ENCODE measurements at regions not wholly inside any gene's neighbourhood (a gene's known extent, or its start where the extent isn't known, plus 50 kb on each side); places are given as distances from the start of the nearest gene placed in this dataset.
"Not testable (repeated sequence)": the region's sequence is repeated elsewhere in the genome, so short reads cannot be mapped to it uniquely, and the experiment has no call there.

- no peak for DNase-seq (ENCODE audit: low spot score)
Observed at GRCh38 chr4:159829184-159829583, 726.3 kb downstream of the RAPGEF2 start.

GRCh38 chr4:159837071-159837470 lies 734.2 kb downstream of the RAPGEF2 start:
- no peak for DNase-seq (ENCODE audit: low spot score)

GRCh38 chr4:159855731-159856130 lies 752.9 kb downstream of the RAPGEF2 start:
- no peak for DNase-seq (ENCODE audit: low spot score)

GRCh38 chr4:159856451-159856850 lies 753.6 kb downstream of the RAPGEF2 start:
- DNase-seq (ENCODE audit: low spot score): no peak

DNA sequence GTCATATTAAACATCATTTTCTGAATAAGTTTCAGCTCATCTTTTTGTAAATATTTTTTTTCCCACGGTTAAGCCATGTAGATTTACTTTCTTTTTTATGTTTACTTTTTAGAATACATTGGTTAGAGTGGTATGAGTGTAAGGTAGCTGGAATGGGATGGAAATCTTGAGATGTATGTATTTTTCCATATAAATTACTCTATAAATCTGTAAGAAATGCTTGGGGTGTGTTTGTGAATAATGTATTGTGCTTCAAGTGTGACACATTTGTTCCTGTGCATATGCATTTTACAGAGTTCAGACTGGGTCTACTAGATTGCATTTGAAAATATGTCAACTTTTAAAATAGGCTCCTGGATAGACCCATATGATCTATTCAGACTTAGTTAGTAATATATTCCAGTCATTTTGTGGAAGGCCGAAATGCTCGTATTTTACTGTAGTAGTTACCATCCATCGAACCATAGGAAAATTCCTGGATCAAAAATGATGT lies 756.8 kb downstream of the RAPGEF2 start:
- no peak for DNase-seq (ENCODE audit: low spot score)

GRCh38 chr4:159860945-159861344 lies 758.1 kb downstream of the RAPGEF2 start:
- DNase-seq (ENCODE audit: low spot score): no peak

DNA sequence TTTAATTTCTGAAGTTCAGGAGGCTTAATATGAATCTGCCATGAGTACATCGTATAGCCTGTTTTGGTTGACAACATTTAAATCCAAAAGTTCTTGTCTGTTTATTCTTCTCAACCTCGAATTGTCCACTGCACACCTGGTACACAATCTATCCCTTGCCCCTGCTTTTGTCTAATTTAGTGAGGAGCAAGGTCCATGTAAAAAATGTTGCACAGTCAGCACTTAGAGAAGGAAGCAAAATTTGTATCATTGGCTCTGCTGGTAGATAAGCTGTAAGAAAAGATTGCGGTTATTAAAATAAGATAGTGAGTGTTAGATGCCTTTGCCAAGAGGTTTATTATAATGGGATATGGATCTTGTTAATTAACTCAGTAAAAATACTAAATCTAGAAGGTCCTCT lies 761.5 kb downstream of the RAPGEF2 start:
- no peak for DNase-seq (ENCODE audit: low spot score)

DNA sequence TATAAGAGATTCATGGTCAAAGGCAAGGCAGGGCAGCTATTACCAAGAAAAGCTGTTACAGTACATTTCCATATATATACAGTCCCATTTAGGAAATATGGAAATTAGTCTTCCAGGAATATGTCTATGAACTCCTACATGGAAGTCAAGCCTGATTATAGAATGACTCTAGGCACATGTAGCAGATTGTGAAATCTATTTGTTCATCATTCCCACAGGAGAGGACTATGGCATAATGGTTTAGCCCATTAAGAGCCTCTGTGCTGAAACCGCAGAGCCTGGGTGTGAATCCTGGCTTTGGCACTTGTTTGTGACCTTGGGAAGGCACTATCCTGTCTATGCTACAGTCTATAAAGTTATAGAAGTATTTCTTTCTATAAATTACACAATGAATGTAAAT lies 764.8 kb downstream of the RAPGEF2 start:
- DNase-seq (ENCODE audit: low spot score): no peak

GRCh38 chr4:159868936-159869335 lies 766.1 kb downstream of the RAPGEF2 start:
- not testable (repeated sequence) for DNase-seq (ENCODE audit: low spot score)

DNA sequence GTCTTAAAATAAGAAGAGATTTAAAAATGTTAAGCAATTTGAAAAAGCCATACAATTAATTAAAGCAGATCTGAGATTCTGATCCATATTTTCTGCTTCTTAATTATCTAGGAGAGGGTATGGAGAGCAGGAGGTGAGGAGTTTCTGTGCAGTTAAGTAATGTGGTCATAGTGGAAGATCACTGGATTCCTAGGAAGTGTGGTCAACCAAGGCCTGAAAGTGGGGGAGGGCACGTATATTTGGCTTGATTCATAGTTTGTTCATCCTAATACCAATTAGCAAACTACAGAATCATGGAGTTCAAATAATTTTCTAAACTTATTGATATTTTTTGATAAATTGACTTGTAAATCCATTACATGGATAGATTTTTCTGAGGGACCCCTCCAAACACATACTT lies 768.3 kb downstream of the RAPGEF2 start:
- DNase-seq (ENCODE audit: low spot score): no peak

GRCh38 chr4:159881158-159881557 lies 778.3 kb downstream of the RAPGEF2 start:
- no peak for DNase-seq (ENCODE audit: low spot score)

DNA sequence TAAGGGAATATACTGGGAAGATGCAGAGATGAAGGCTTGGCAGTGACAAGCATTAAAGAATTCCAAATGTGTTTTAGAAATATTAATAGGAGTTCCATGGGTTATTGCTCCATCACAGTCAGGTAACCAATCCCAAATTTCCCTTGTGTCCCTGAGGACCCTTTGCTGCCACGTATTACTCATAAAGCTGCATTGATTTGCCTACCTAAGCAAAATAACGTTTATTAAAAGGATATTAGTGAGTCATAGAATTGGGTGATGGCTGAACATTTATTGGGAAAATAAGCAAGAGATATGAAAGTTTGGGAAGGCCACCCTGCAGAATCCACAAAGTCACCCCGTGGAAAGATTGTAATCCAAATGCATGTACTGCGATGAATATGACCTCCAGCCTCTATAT lies 782.1 kb downstream of the RAPGEF2 start:
- DNase-seq (ENCODE audit: low spot score): no peak

DNA sequence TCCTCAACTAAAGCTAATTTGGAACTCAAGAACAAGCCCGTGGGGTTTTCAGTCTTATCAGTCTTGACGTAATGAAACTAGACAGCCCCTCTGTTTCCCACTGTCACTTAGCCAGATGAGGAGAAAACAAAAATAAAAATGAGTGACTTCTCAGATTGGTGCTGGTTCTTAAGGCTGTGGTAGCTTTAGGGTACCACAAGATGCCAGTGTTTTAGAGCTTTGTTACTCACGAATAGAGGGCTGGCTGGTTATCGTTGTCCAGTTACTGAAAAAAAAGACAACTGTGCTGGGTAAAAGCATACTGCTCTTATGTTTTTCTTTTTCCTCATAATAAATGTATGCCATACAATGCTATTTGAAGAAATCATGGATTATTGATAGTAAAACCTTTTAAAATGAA lies 796.7 kb downstream of the RAPGEF2 start:
- DNase-seq (ENCODE audit: low spot score): no peak

DNA sequence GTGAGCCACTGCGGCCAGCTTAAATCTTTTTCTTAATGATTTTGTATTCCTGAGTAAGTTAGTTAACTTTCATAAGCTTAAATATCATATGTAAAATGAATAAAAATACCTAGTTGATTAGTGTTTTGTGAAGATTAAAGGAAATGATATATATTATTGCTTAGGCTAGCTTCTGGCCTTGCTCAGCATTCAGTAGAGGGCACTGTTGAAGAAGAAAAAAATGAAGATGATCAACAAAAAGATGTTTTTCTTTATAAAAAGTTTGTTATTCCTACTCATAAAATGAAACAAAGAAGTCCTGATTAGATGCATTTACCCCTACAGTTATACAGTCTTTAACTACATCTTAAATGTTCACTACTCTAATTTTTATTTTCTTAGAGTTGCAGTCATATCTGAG lies 797.7 kb downstream of the RAPGEF2 start:
- no peak for DNase-seq (ENCODE audit: low spot score)

- no peak for DNase-seq (ENCODE audit: low spot score)
Observed at GRCh38 chr4:159902648-159903047, 799.8 kb downstream of the RAPGEF2 start.

DNA sequence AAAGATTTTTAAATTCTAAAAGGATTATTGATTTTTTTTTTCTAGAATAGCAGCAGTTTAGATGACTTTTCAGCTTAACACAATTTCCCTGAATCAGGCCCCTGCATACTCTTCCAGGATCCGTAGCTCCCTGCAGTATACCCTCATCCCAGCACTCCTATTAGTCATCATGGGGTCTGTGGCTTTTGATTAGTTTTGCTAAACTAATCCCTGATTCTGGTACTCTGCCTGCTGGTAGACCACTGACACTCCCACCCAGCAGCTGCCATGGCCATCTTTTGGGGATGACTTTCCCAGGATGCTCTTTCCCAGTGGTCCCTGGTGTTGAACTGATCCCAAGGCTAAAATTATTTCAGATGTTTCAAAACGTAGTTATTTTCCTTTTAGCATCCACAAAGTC lies 802.0 kb downstream of the RAPGEF2 start:
- DNase-seq (ENCODE audit: low spot score): no peak

DNA sequence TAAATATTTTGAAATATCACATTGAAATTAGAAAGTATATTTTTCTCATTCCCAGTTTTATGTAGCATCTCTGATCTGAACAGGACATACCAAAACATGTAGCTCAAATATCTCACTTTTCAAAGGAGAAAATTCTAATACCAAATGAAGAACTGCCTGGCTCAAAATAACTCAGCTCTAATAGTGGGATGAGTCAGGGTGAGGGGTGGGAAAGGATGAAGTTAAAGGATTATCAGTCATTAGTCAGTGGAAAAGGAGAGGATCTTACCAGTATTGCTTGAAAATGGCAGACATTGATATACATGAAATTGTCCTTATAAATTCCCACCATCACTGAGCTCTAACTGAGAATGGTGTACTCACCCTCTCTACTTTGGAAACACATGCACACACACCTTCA lies 803.2 kb downstream of the RAPGEF2 start:
- no peak for DNase-seq (ENCODE audit: low spot score)

DNA sequence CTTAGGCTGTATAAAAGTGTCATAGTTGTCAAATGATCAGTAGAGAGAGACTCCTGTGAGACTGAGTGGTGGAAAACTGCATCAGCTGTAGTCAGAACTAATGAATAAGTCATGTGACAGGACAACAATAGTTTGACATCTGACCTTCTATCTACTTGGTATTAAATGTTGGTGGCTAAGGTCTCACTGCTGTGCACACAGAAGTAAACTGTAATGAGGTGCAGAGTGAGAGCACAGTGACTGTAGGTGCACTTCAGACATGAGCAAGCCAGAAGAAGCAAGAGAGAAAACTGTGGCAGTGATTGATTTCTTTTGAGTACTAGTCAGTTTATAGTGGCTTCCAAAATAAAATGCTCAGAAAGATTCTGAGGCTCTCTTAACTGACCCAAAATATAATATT lies 803.6 kb downstream of the RAPGEF2 start:
- DNase-seq (ENCODE audit: low spot score): no peak

DNA sequence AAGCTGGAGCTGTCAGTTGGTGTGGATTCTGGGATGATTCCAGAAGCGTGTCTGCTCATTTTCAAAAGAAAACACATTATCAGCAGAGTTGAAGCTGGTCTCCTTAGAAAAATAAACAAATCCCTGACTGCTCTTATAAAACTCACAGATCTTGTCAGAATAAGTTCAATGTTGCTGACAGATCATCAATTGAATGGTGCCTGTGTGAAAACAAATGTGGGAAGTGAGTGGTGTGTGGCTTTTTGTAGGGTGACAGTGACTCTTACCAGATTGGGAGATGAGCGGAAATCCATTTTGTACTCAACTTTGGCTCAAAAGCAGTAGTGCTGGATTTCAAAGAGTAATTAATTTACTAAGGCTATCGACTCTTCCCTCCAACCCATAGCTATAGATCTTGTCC lies 807.8 kb downstream of the RAPGEF2 start:
- DNase-seq (ENCODE audit: low spot score): no peak

- DNase-seq (ENCODE audit: low spot score): no peak
Observed at GRCh38 chr4:159922119-159922518, 819.2 kb downstream of the RAPGEF2 start.

- no peak for DNase-seq (ENCODE audit: low spot score)
Observed at GRCh38 chr4:159925770-159926169, 822.9 kb downstream of the RAPGEF2 start.

DNA sequence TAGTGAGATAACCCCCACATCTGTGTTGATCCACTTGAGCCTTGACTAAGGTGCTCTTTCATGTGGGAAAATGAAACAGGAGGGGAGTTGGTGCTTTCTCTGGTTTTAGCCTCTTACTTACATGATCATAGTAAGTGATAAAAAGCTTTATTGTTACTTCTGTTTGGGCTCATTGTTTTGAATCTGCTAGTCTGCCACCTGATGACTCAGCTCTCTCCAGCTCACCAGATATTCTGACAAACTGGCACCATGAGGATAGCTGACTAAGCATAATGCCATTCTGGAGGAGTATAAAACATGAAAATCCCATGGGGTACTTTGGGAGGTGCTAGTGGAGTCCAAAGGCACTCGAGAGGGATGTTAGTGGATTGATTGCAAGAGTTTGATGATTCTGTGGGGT lies 824.0 kb downstream of the RAPGEF2 start:
- no peak for DNase-seq (ENCODE audit: low spot score)

DNA sequence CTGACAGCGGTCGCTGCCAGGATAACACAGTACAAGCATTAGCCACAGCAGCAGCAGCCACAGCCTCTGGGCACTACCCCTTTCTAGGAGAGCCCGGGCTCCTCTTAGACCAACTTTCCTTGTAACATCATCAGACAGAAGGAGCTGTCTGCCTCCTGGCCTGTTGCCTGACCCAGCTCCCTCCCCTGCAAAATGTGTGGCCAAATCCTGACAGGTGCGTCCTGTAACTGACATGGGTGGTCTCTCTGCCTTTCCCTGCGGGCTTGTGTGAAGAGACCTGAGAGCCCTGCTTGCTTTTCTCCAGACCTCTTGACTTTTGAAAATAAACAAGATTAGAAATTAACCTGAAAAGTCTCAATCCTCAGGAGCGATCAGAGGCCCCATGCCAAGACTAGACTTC lies 824.9 kb downstream of the RAPGEF2 start:
- DNase-seq (ENCODE audit: low spot score): no peak

- not testable (repeated sequence) for DNase-seq (ENCODE audit: low spot score)
Observed at GRCh38 chr4:159934602-159935001, 831.7 kb downstream of the RAPGEF2 start.

- DNase-seq (ENCODE audit: low spot score): no peak
Observed at GRCh38 chr4:159937595-159937994, 834.7 kb downstream of the RAPGEF2 start.

All from hepatic stellate cell (primary cell).